Tibial artery (tissue), 4 donors: ENCODE measurements at regions not wholly inside any gene's neighbourhood (a gene's known extent, or its start where the extent isn't known, plus 50 kb on each side); places are given as distances from the start of the nearest gene placed in this dataset.

Experiments
- DNase-seq, 2 donors: peaks; one replicate each; pipeline ENCODE4 v3.0.0-alpha.2; 2019
- H3K27ac ChIP-seq, 2 donors: fragments of 200-600 bp; sonication (generic) in 1 of 2; 1 replicate in 1 of 2; 2 replicates in 1 of 2; pipeline ENCODE4 v1.5.1; 2018 to 2019; ENCODE audit warnings: mild to moderate bottlenecking in 1 of 2
- H3K27me3 ChIP-seq, 2 donors: fragments of 200-600 bp; sonication (generic) in 1 of 2; one replicate each; pipeline versions ENCODE4 v1.5.1 to v1.6.0; 2016 to 2019
- H3K36me3 ChIP-seq, 3 donors: fragments of 200-600 bp; sonication (generic) in 2 of 3; one replicate each; pipeline ENCODE4 v1.5.1; 2016 to 2019; ENCODE audit warnings: mild to moderate bottlenecking in 2 of 3
- H3K4me1 ChIP-seq, 4 donors: fragments of 200-600 bp; sonication (generic) in 2 of 4; 1 replicate in 3 of 4; 2 replicates in 1 of 4; pipeline ENCODE4 v1.5.1; 2016 to 2019
- H3K4me3 ChIP-seq, 2 donors: fragments of 200-600 bp; sonication (generic) in 1 of 2; 1 replicate in 1 of 2; 2 replicates in 1 of 2; pipeline ENCODE4 v1.5.1; 2018 to 2019; ENCODE audit warnings: mild to moderate bottlenecking in 2 of 2
- H3K9me3 ChIP-seq, 3 donors: fragments of 200-600 bp; sonication (generic) in 1 of 3; one replicate each; pipeline ENCODE4 v1.5.1; 2016 to 2019
- CTCF ChIP-seq, 2 experiments: fragments of 200-600 bp in 1 of 2; fragments of 450-650 bp in 1 of 2; IDR thresholded peaks; one replicate each; pipeline ENCODE4 v1.5.1; 2017 to 2019; ENCODE audit warnings: antibody characterized with exemption in 2 of 2, mild to moderate bottlenecking in 1 of 2, moderate library complexity in 1 of 2
- intact Hi-C: fragments of 100-400 bp; cut with DNase I; formaldehyde crosslinking; loops from one replicate; pipeline ENCODE4 v1.15.0; 2023; ENCODE audit warnings: low total_unique reads

- H3K4me3 ChIP-seq = no peak overlapping the region
- H3K36me3 ChIP-seq = no peaks in the 10 kb centered on the region
- no peak overlapping the region for H3K27ac ChIP-seq
- H3K27me3 ChIP-seq = no peaks in the 10 kb centered on the region
- no peak for DNase-seq
- H3K9me3 ChIP-seq = no peaks in the 10 kb centered on the region
- H3K4me1 ChIP-seq = no peaks in the 10 kb centered on the region
- intact Hi-C loops = no loop called here
- no peak for TF ChIP-seq CTCF (IDR thresholded peaks at IDR 0.05)
Measured at GRCh38 chr3:137514853-137515252, 249.3 kb upstream of the SOX14 start.

GRCh38 chr3:137519602-137520001 is 244.5 kb upstream of the SOX14 start:
- DNase-seq = no peak
- no peaks in the 10 kb centered on the region for H3K27me3 ChIP-seq
- H3K9me3 ChIP-seq = no peaks in the 10 kb centered on the region
- no peaks in the 10 kb centered on the region for H3K4me1 ChIP-seq
- no peak overlapping the region for H3K4me3 ChIP-seq
- no peak overlapping the region for H3K27ac ChIP-seq
- TF ChIP-seq CTCF (IDR thresholded peaks at IDR 0.05) = no peak
- no peaks in the 10 kb centered on the region for H3K36me3 ChIP-seq
- intact Hi-C loops = no loop called here

DNA sequence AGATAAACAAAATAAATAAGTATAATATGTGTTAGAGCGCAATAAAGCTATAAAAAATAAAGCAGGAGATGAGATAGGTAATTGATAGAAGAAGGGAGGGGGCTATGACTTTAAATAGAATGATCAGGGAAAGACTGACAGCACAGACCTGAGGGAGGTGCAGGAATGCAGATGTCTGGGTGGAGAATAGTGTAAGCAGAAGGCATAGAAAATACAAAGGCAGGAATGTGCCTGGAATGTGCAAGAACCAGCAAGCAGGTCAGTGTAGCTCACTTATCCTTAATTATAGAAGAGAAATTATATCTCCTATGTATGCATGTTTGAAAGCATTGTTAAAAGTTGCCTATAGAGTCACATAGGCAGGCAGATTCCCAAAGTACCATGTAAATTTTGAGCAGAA is 239.4 kb upstream of the SOX14 start:
- intact Hi-C loops = no loop called here
- DNase-seq = no peak
- Histone ChIP-seq H3K27me3 (no peaks in the 10 kb centered on the region), H3K4me3 (no peak overlapping the region), H3K4me1 (no peaks in the 10 kb centered on the region), H3K36me3 (no peaks in the 10 kb centered on the region), H3K27ac (no peak overlapping the region), H3K9me3 (no peaks in the 10 kb centered on the region)
- no peak for TF ChIP-seq CTCF (IDR thresholded peaks at IDR 0.05)

DNA sequence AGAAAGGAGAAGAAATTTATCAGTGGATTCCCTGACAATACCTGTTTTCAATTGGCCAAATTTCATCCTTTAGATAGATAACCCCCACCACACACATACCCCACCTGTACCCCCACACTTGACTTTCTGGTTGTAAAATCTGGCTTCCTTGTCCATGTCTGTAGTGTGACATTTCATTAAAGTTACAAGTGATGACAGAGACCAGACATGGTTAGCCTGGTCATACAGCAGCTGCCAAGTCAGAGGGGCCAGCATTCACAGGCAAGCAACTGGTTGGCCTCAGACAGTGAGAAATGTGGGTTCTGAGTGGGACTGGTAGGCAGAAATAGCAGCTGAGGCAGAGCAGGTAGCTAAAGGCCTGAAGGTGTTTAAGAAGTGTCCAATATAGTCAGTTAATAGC is 238.6 kb upstream of the SOX14 start:
- no peaks in the 10 kb centered on the region for H3K27me3 ChIP-seq
- no peaks in the 10 kb centered on the region for H3K4me1 ChIP-seq
- no peak overlapping the region for H3K4me3 ChIP-seq
- intact Hi-C loops = no loop called here
- no peak for TF ChIP-seq CTCF (IDR thresholded peaks at IDR 0.05)
- H3K36me3 ChIP-seq = no peaks in the 10 kb centered on the region
- H3K27ac ChIP-seq = no peak overlapping the region
- no peaks in the 10 kb centered on the region for H3K9me3 ChIP-seq
- no peak for DNase-seq

DNA sequence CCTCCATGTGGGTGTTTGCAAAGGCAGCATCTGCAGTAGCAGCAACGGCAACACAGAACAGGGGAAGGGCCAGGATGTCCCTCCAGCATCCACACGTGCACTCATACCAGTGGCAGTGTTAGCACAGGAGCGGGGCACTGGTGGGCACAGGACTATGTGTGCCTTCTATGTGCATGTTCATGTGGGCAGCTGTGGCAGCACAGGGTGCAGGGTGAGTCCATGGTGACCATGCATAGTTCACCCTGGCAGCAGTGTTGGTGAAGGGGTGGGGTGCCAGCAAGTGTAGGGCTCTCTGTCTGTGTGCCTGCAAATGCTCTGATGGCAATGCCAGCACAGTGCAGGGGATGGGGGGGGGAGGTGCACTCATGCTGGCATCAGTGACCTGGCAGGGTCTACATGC is 222.1 kb upstream of the SOX14 start:
- intact Hi-C loops = no loop called here
- Histone ChIP-seq H3K9me3 (no peaks in the 10 kb centered on the region), H3K27ac (no peak overlapping the region), H3K27me3 (no peaks in the 10 kb centered on the region), H3K4me1 (no peaks in the 10 kb centered on the region), H3K36me3 (no peaks in the 10 kb centered on the region), H3K4me3 (no peak overlapping the region)
- no peak for TF ChIP-seq CTCF (IDR thresholded peaks at IDR 0.05)
- no peak for DNase-seq

DNA sequence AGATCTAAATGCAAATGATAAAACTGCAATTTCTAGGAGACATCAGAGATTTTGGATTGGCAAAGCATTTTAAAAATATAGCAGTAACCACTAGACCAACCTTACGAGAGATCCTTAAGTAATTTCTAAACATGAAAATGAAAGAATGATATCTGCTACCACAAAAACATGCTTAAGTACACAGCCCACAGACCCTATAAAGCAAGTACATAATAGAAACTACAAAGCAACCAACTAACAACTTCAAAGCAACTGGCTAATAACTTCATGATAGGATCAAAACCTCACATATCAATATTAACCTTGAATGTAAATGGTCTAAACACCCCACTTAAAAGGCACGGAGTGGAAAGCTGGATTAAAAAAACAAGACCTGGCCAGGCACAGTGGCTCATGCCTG is 209.9 kb upstream of the SOX14 start:
- H3K27ac ChIP-seq = no peak overlapping the region
- no peaks in the 10 kb centered on the region for H3K36me3 ChIP-seq
- no peaks in the 10 kb centered on the region for H3K27me3 ChIP-seq
- no peak for DNase-seq
- TF ChIP-seq CTCF (IDR thresholded peaks at IDR 0.05) = no peak
- no peaks in the 10 kb centered on the region for H3K9me3 ChIP-seq
- intact Hi-C loops = no loop called here
- no peak overlapping the region for H3K4me3 ChIP-seq
- no peaks in the 10 kb centered on the region for H3K4me1 ChIP-seq
